H1 (cell line): ENCODE measurements at regions not wholly inside any gene's neighbourhood (a gene's known extent, or its start where the extent isn't known, plus 50 kb on each side); places are given as distances from the start of the nearest gene placed in this dataset.
A peak's percentile ranks its signal among the peaks of the same experiment; 100 is the strongest.

ENCODE experiments used
- SP4 ChIP-seq: IDR thresholded peaks from 2 replicates; pipeline ENCODE4 v1.6.1; 2012; ENCODE audit warnings: low read length, inconsistent platforms

GRCh38 chr5:1724822-1725602, 74.6 kb downstream of the MRPL36 start (continued):
- TF ChIP-seq SP4, result 0 out of 2 replicates have a peak, but pooled peaks have one; percentile 31
